ENCODE measurements at regions not wholly inside any gene's neighbourhood (a gene's known extent, or its start where the extent isn't known, plus 50 kb on each side); places are given as distances from the start of the nearest gene placed in this dataset.

DNA sequence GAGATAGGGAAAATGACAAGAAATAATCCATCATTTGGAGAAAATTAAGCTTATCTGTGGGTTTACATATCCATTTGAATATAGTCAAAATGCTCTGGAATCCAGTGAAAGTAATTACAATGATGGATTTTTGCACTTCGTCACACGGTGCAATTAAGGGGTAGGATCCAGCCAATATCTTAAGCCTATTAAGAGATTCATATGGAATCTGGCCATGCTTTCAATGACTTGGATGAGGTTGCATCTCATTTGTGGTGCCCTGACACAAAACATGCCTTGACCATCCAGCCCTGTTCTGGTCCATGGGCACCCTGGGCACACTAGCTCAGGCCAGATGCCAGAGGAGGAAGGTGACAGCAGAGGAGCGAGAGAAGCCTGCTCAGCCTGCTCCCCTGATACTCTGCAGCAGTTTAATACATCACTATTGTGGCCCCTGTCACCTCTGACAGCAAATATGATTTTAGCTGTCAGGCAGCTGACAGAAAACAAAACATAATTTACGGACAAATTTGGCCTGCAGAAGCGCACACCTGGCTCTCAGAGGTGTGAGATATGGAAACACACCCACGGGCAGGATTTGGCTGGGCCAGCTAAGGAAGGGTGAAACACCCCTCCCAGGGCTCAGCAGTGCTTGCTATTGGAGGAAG is 94.1 kb upstream of the ST8SIA3 start:
- Histone ChIP-seq H3K4me1 (no peaks in the 10 kb centered on the region), H3K9me3 (no peaks in the 10 kb centered on the region), H3K36me3 (no peaks in the 10 kb centered on the region), H3K27ac (no peak overlapping the region), H3K4me3 (no peak overlapping the region), H3K27me3 (ENCODE audit: low read depth) (peaks cover 3% of the 10 kb centered on the region)
- ATAC-seq: no peak
- TF ChIP-seq, protein P1, sequence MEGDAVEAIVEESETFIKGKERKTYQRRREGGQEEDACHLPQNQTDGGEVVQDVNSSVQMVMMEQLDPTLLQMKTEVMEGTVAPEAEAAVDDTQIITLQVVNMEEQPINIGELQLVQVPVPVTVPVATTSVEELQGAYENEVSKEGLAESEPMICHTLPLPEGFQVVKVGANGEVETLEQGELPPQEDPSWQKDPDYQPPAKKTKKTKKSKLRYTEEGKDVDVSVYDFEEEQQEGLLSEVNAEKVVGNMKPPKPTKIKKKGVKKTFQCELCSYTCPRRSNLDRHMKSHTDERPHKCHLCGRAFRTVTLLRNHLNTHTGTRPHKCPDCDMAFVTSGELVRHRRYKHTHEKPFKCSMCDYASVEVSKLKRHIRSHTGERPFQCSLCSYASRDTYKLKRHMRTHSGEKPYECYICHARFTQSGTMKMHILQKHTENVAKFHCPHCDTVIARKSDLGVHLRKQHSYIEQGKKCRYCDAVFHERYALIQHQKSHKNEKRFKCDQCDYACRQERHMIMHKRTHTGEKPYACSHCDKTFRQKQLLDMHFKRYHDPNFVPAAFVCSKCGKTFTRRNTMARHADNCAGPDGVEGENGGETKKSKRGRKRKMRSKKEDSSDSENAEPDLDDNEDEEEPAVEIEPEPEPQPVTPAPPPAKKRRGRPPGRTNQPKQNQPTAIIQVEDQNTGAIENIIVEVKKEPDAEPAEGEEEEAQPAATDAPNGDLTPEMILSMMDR (IDR thresholded peaks at IDR 0.05): no peak
- no peak for DNase-seq
- intact Hi-C loops (cut with DNase I): no loop called here

GRCh38 chr18:57267368-57267925 is 84.9 kb upstream of the ST8SIA3 start:
- TF ChIP-seq, protein P1 (IDR thresholded peaks at IDR 0.05): no peak
- DNase-seq (no peak), ATAC-seq (no peak)
- intact Hi-C loops (cut with DNase I): no loop called here
- Histone ChIP-seq H3K27ac (no peak overlapping the region), H3K36me3 (no peaks in the 10 kb centered on the region), H3K27me3 (ENCODE audit: low read depth) (no peaks in the 10 kb centered on the region), H3K4me3 (no peak overlapping the region), H3K9me3 (no peaks in the 10 kb centered on the region), H3K4me1 (no peaks in the 10 kb centered on the region)

DNA sequence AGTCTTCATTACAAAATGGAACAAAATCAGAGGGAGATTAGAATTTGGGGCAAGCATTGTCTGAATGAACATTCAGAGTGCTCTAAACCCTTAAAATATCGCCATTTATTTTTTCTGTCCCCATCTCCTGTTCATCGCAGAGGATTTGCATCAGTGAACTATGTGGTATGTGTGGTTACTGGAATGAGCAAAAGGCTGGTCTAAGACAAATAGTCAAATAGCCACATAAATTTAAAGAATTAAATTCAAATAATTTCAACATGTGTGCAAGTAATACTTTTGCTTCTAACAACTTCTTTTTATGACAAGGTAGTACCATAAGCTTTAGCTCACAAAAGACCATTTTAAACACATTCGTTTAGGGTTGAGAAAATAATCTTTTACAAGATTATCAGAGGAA is 82.6 kb upstream of the ST8SIA3 start:
- Histone ChIP-seq H3K27me3 (ENCODE audit: low read depth) (no peaks in the 10 kb centered on the region), H3K27ac (no peak overlapping the region), H3K9me3 (no peaks in the 10 kb centered on the region), H3K4me3 (no peak overlapping the region), H3K4me1 (no peaks in the 10 kb centered on the region), H3K36me3 (no peaks in the 10 kb centered on the region)
- DNase-seq: no peak
- TF ChIP-seq, protein P1 (IDR thresholded peaks at IDR 0.05): no peak
- ATAC-seq: no peak
- intact Hi-C loops (cut with DNase I): no loop called here

GRCh38 chr18:57270156-57270555 is 82.2 kb upstream of the ST8SIA3 start:
- intact Hi-C loops (cut with DNase I): no loop called here
- Histone ChIP-seq H3K27ac (no peak overlapping the region), H3K9me3 (no peaks in the 10 kb centered on the region), H3K4me3 (no peak overlapping the region), H3K4me1 (no peaks in the 10 kb centered on the region), H3K27me3 (ENCODE audit: low read depth) (no peaks in the 10 kb centered on the region), H3K36me3 (no peaks in the 10 kb centered on the region)
- TF ChIP-seq, protein P1 (IDR thresholded peaks at IDR 0.05): no peak
- ATAC-seq: no peak
- DNase-seq: no peak

DNA sequence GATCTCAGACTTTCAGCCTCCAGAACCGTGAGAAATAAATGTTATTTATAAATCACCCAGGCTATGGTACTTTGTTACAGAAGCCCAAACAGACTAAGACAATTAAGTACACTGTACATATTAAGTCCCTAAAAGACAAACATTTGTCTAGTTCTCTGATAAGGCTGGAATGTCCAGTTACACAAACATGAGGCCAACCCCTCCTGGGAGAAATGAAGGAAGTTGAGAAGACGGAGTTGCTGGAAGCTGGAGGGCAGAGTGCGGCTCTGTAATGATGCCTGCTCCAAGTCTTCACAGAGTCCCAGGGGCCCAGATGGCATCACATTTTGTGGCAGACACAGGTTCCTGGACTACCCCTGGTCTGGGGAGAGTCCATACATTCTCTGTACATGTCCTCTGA is 79.2 kb upstream of the ST8SIA3 start:
- TF ChIP-seq, protein P1 (IDR thresholded peaks at IDR 0.05): no peak
- peak; percentile 52 to 69 for ATAC-seq
- Histone ChIP-seq H3K4me3 (no peak overlapping the region), H3K9me3 (no peaks in the 10 kb centered on the region), H3K27me3 (ENCODE audit: low read depth) (no peaks in the 10 kb centered on the region), H3K36me3 (no peaks in the 10 kb centered on the region), H3K4me1 (no peaks in the 10 kb centered on the region), H3K27ac (no peak overlapping the region)
- no peak for DNase-seq
- intact Hi-C loops (cut with DNase I): no loop called here

All from lower lobe of right lung (tissue), 2 donors.